ENCODE measurements at regions not wholly inside any gene's neighbourhood (a gene's known extent, or its start where the extent isn't known, plus 50 kb on each side); places are given as distances from the start of the nearest gene placed in this dataset.

GRCh38 chr6:166010136-166010960, 157.3 kb downstream of the TBXT start:
- no peak for DNase-seq (ENCODE audit: low read depth in 2 of 2)

- no peak for DNase-seq (ENCODE audit: low read depth in 2 of 2)
Observed at GRCh38 chr6:166009385-166010031, 158.1 kb downstream of the TBXT start.

GRCh38 chr6:166008441-166009369, 158.9 kb downstream of the TBXT start:
- DNase-seq (ENCODE audit: low read depth in 2 of 2): no peak

GRCh38 chr6:166007349-166008263, 160.0 kb downstream of the TBXT start:
- no peak for DNase-seq (ENCODE audit: low read depth in 2 of 2)

- no peak for DNase-seq (ENCODE audit: low read depth in 2 of 2)
Observed at GRCh38 chr6:166006900-166007301, 160.8 kb downstream of the TBXT start.

GRCh38 chr6:166005944-166006899, 161.4 kb downstream of the TBXT start:
- no peak for DNase-seq (ENCODE audit: low read depth in 2 of 2)

GRCh38 chr6:166005401-166005943, 162.2 kb downstream of the TBXT start:
- no peak for DNase-seq (ENCODE audit: low read depth in 2 of 2)

GRCh38 chr6:166004876-166005275, 162.8 kb downstream of the TBXT start:
- DNase-seq (ENCODE audit: low read depth in 2 of 2): no peak

- no peak for DNase-seq (ENCODE audit: low read depth in 2 of 2)
Observed at GRCh38 chr6:166004471-166004870, 163.2 kb downstream of the TBXT start.

GRCh38 chr6:166003569-166003968, 164.1 kb downstream of the TBXT start:
- DNase-seq (ENCODE audit: low read depth in 2 of 2): no peak

- DNase-seq (ENCODE audit: low read depth in 2 of 2): no peak
Observed at GRCh38 chr6:166001359-166001758, 166.3 kb downstream of the TBXT start.

GRCh38 chr6:165999279-165999678, 168.4 kb downstream of the TBXT start:
- no peak for DNase-seq (ENCODE audit: low read depth in 2 of 2)

GRCh38 chr6:165998072-165998471, 169.6 kb downstream of the TBXT start:
- DNase-seq (ENCODE audit: low read depth in 2 of 2): no peak

GRCh38 chr6:165991341-165991740, 176.3 kb downstream of the TBXT start:
- DNase-seq (ENCODE audit: low read depth in 2 of 2): no peak

- DNase-seq (ENCODE audit: low read depth in 2 of 2): no peak
Observed at GRCh38 chr6:165990216-165990615, 177.4 kb downstream of the TBXT start.

- no peak for DNase-seq (ENCODE audit: low read depth in 2 of 2)
Observed at GRCh38 chr6:165988757-165989456, 178.7 kb downstream of the TBXT start.

- DNase-seq (ENCODE audit: low read depth in 2 of 2): no peak
Observed at GRCh38 chr6:165988302-165988756, 179.3 kb downstream of the TBXT start.

- DNase-seq (ENCODE audit: low read depth in 2 of 2): no peak
Observed at GRCh38 chr6:165987483-165988301, 180.0 kb downstream of the TBXT start.
